Ascending aorta (tissue), 2 donors: ENCODE measurements at regions not wholly inside any gene's neighbourhood (a gene's known extent, or its start where the extent isn't known, plus 50 kb on each side); places are given as distances from the start of the nearest gene placed in this dataset.

Experiments used
- DNase-seq, 2 donors: peaks; one replicate each; pipeline ENCODE4 v3.0.0-alpha.2; 2019; ENCODE audit warnings: low spot score in 2 of 2
- H3K27ac ChIP-seq, 2 donors: fragments of 200-600 bp; sonication (generic); one replicate each; pipeline ENCODE4 v1.5.1; 2016 to 2017; ENCODE audit warnings: mild to moderate bottlenecking in 1 of 2
- H3K27me3 ChIP-seq: fragments of 200-600 bp; sonication (generic); one replicate; pipeline ENCODE4 v1.5.1; 2017
- H3K36me3 ChIP-seq, 2 donors: fragments of 200-600 bp; sonication (generic); one replicate each; pipeline ENCODE4 v1.5.1; 2016
- H3K4me1 ChIP-seq, 2 donors: fragments of 200-600 bp; sonication (generic); one replicate each; pipeline ENCODE4 v1.5.1; 2016 to 2017; ENCODE audit warnings: mild to moderate bottlenecking in 1 of 2
- H3K4me3 ChIP-seq, 2 donors: fragments of 200-600 bp; sonication (generic); one replicate each; pipeline ENCODE4 v1.5.1; 2016 to 2017; ENCODE audit warnings: mild to moderate bottlenecking in 1 of 2
- H3K9me3 ChIP-seq, 2 donors: fragments of 200-600 bp; sonication (generic); one replicate each; pipeline ENCODE4 v1.5.1; 2016
- CTCF ChIP-seq, 3 experiments: fragments of 200-600 bp in 2 of 3; fragments of 450-650 bp in 1 of 3; sonication (generic) in 2 of 3; IDR thresholded peaks; one replicate each; pipeline ENCODE4 v1.5.1; 2016 to 2019; ENCODE audit warnings: antibody characterized with exemption in 3 of 3, mild to moderate bottlenecking in 1 of 3, moderate library complexity in 1 of 3
- intact Hi-C: fragments of 100-400 bp; cut with DNase I; formaldehyde crosslinking; loops from one replicate; pipeline ENCODE4 v1.15.1; 2023

DNA sequence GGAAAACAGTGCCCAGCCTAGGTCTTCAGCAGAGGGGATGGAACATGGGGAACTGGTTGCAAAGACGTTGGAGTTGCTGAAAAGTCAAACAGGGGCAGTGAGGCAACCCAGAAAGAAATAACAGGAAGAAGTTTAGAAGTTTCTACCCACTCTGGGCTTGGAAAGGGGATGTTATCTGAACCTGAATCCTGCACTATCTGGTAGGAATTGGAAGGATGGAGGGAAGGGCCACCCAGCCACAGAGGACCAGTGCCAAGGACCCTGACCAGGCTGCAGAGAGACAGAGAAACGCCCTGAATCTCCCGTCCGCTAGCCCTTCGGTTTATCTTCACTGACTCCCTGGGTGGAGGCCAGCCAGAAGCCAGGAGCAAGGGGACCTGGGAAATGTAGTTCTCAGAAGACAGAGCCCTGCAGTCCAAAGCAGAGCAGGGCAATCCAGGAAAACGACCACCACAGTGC is 217.3 kb upstream of the RREB1 start:
- Histone ChIP-seq H3K9me3 (no peaks in the 10 kb centered on the region), H3K27me3 (no peaks in the 10 kb centered on the region), H3K27ac (no peak overlapping the region), H3K4me1 (no peaks in the 10 kb centered on the region), H3K36me3 (no peaks in the 10 kb centered on the region), H3K4me3 (no peak overlapping the region)
- TF ChIP-seq CTCF (IDR thresholded peaks at IDR 0.05), result no peak
- intact Hi-C loops, result no loop called here
- no peak for DNase-seq

DNA sequence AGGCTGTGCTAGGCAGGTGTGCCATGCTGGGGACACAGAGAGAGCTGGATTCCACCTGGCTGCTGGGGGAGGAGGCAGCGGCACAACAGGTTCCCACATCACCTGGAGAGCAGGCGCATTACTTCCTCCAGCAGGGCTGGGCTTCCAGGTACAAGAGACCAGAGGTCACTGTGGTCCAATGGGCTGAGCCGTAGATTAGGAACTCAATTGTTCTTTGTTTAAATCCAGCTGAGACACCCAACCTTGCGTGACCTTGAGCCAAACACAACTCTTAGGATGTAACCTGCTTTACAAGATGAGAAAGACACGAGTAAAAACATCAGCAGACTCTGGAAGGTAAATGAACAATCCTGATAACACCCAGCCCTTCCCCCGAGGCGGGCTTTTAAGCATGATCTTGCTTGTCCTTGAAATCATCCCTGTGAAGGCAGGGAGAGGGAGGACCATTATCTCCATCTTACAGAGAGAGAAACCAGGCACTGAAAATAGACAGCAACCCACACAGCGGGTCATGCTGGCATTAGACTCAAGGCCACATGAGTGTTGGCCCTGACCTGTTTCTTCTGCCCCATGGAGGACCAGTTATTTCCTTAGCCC is 216.5 kb upstream of the RREB1 start:
- Histone ChIP-seq H3K9me3 (no peaks in the 10 kb centered on the region), H3K27me3 (no peaks in the 10 kb centered on the region), H3K36me3 (no peaks in the 10 kb centered on the region), H3K4me1 (no peaks in the 10 kb centered on the region), H3K4me3 (no peak overlapping the region), H3K27ac (no peak overlapping the region)
- no peak for DNase-seq
- no peak for TF ChIP-seq CTCF (IDR thresholded peaks at IDR 0.05)
- intact Hi-C loops, result no loop called here

- no peak for DNase-seq
- no peak overlapping the region for H3K27ac ChIP-seq
- no peaks in the 10 kb centered on the region for H3K9me3 ChIP-seq
- no peaks in the 10 kb centered on the region for H3K27me3 ChIP-seq
- H3K36me3 ChIP-seq, result no peaks in the 10 kb centered on the region
- intact Hi-C loops, result no loop called here
- no peak for TF ChIP-seq CTCF (IDR thresholded peaks at IDR 0.05)
- no peak overlapping the region for H3K4me3 ChIP-seq
- H3K4me1 ChIP-seq, result no peaks in the 10 kb centered on the region
These were observed 215.8 kb upstream of the RREB1 start for GRCh38 chr6:6891949-6892461.

GRCh38 chr6:6892744-6893583 is 214.8 kb upstream of the RREB1 start:
- H3K4me3 ChIP-seq, result no peak overlapping the region
- H3K36me3 ChIP-seq, result no peaks in the 10 kb centered on the region
- no peaks in the 10 kb centered on the region for H3K9me3 ChIP-seq
- no peak for TF ChIP-seq CTCF (IDR thresholded peaks at IDR 0.05)
- H3K4me1 ChIP-seq, result no peaks in the 10 kb centered on the region
- intact Hi-C loops, result no loop called here
- DNase-seq, result no peak
- no peak overlapping the region for H3K27ac ChIP-seq
- no peaks in the 10 kb centered on the region for H3K27me3 ChIP-seq

GRCh38 chr6:6893701-6894100 is 214.1 kb upstream of the RREB1 start:
- H3K9me3 ChIP-seq, result no peaks in the 10 kb centered on the region
- intact Hi-C loops, result no loop called here
- no peak for TF ChIP-seq CTCF (IDR thresholded peaks at IDR 0.05)
- no peaks in the 10 kb centered on the region for H3K4me1 ChIP-seq
- DNase-seq, result no peak
- H3K27ac ChIP-seq, result no peak overlapping the region
- no peak overlapping the region for H3K4me3 ChIP-seq
- no peaks in the 10 kb centered on the region for H3K36me3 ChIP-seq
- no peaks in the 10 kb centered on the region for H3K27me3 ChIP-seq
